ENCODE measurements at regions not wholly inside any gene's neighbourhood (a gene's known extent, or its start where the extent isn't known, plus 50 kb on each side); places are given as distances from the start of the nearest gene placed in this dataset.

DNA sequence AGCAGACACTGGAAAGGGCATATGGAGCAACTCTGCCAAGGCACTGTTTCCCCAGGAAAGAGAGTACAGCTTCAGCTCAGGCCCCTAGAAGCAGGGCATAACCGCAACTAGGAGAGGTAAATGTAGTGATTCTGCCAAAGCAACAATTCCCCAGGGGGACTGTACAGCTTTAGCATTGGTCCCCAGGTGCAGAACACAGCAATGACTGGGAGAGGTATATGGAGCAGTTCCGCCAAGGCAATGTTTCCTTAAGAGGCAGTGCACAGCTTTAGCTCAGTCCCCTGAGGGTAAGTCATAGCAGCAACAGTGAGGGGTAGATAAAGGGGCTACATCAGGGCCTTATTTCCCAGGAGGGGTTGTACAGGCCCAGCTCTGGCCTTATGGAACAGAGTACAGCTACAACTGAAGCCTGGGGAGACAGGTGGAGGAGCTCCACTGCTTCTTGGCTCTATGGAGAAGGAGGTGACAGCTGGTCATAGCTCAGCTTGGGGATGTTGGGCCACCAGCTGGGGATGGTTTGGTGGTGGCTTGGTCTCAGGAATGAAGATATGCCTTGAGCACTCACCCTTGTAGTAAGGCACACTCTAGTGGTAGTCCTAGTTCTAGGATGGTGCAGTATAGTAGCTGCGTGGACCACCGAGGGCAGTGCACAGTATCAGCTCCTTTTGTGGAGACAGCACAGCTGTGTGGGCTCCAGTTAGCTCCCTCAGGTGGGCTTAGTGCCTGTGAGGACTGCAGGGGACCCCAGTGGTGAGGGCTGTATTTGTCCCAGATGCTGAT, 582.7 kb downstream of the PTPRC start:
- Histone ChIP-seq H3K9ac (ENCODE audit: insufficient read depth, low read depth, low read length) (no peak overlapping the region), H2AFZ (ENCODE audit: low read length) (no peak overlapping the region), H3K9me3 (ENCODE audit: low read length) (peaks cover 7% of the 10 kb centered on the region; the same call in 1 of the 2 replicates), H3K27ac (ENCODE audit: extremely low read length, insufficient read depth, low read length) (no peak overlapping the region), H3K79me2 (ENCODE audit: insufficient read depth, low read length) (no peaks in the 10 kb centered on the region), H3K27me3 (ENCODE audit: control insufficient read depth in 1 of 2, insufficient read depth in 2 of 2, low read length in 2 of 2) (no peaks in the 10 kb centered on the region), H3K4me2 (ENCODE audit: low read depth, low read length) (no peak overlapping the region), H3K4me3 (replicated peaks in 1 of 3; ENCODE audit: insufficient read depth in 1 of 3, low read depth in 2 of 3, low read length in 3 of 3) (no peak overlapping the region), H3K4me1 (ENCODE audit: insufficient read depth, low read length) (no peaks in the 10 kb centered on the region), H4K20me1 (ENCODE audit: insufficient read depth, low read length) (no peaks in the 10 kb centered on the region), H3K36me3 (replicated peaks in 1 of 2; ENCODE audit: control insufficient read depth in 1 of 2, insufficient read depth in 2 of 2, low read length in 2 of 2) (no peaks in the 10 kb centered on the region)
- CTCF ChIA-PET (ENCODE audit: low intra/inter-chr PET ratio, low total read pairs): no interaction called here
- intact Hi-C loops (cut with micrococcal nuclease; ENCODE audit: unreplicated experiment) (no loop called here), in situ Hi-C loops (cut with HindIII; ENCODE audit: extremely low pct_ligation_motif_present, low pct_unique_long_range_greater_than_20kb) (no loop called here)
- FAIRE-seq (no peak), DNase-seq (ENCODE audit: low spot score) (no peak), ATAC-seq (no peak)
- 0% methylated on average over 2 of the region's 4 CpGs for WGBS (ENCODE audit: low lambda C conversion rate)
- POLR2A ChIA-PET: no interaction called here
- no TSS peak for BruUV-seq (replicated peaks)
- TF ChIP-seq, protein P1, sequence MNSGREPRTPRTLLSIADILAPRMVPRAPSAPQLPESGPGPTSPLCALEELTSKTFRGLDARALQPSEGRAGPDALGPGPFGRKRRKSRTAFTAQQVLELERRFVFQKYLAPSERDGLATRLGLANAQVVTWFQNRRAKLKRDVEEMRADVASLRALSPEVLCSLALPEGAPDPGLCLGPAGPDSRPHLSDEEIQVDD (CRISPR knock-in tag; IDR thresholded peaks at IDR 0.05; ENCODE audit: borderline replicate concordance): no peak
- TF ChIP-seq, protein P2, sequence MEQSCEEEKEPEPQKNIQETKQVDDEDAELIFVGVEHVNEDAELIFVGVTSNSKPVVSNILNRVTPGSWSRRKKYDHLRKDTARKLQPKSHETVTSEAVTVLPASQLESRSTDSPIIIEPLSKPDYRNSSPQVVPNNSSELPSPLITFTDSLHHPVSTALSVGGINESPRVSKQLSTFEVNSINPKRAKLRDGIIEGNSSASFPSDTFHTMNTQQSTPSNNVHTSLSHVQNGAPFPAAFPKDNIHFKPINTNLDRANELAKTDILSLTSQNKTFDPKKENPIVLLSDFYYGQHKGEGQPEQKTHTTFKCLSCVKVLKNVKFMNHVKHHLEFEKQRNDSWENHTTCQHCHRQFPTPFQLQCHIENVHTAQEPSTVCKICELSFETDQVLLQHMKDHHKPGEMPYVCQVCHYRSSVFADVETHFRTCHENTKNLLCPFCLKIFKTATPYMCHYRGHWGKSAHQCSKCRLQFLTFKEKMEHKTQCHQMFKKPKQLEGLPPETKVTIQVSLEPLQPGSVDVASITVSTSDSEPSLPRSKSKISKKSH (CRISPR knock-in tag; IDR thresholded peaks at IDR 0.05; ENCODE audit: borderline replicate concordance): no peak
- TF ChIP-seq ATAD3A (CRISPR knock-in tag; IDR thresholded peaks at IDR 0.05) (no peak), ZNF333 (CRISPR knock-in tag; IDR thresholded peaks at IDR 0.05; ENCODE audit: borderline replicate concordance) (no peak), MAF1 (CRISPR knock-in tag; IDR thresholded peaks at IDR 0.05; ENCODE audit: borderline replicate concordance) (no peak), ZNF552 (CRISPR knock-in tag; IDR thresholded peaks at IDR 0.05; ENCODE audit: borderline replicate concordance) (no peak), MYC (CRISPR knock-in tag; IDR thresholded peaks at IDR 0.05; ENCODE audit: borderline replicate concordance) (no peak), CBX2 (IDR thresholded peaks at IDR 0.05; ENCODE audit: low read depth, low read length) (no peak), CBX2 (CRISPR knock-in tag; IDR thresholded peaks at IDR 0.05; ENCODE audit: low read depth) (no peak), ZNF260 (CRISPR knock-in tag; IDR thresholded peaks at IDR 0.05; ENCODE audit: borderline replicate concordance, low read depth) (no peak), NR2F2 (IDR thresholded peaks at IDR 0.05; ENCODE audit: borderline replicate concordance, low read depth) (no peak), ARNT (IDR thresholded peaks at IDR 0.05) (no peak)
- TF ChIP-seq, protein P3, sequence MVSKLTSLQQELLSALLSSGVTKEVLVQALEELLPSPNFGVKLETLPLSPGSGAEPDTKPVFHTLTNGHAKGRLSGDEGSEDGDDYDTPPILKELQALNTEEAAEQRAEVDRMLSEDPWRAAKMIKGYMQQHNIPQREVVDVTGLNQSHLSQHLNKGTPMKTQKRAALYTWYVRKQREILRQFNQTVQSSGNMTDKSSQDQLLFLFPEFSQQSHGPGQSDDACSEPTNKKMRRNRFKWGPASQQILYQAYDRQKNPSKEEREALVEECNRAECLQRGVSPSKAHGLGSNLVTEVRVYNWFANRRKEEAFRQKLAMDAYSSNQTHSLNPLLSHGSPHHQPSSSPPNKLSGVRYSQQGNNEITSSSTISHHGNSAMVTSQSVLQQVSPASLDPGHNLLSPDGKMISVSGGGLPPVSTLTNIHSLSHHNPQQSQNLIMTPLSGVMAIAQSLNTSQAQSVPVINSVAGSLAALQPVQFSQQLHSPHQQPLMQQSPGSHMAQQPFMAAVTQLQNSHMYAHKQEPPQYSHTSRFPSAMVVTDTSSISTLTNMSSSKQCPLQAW (CRISPR knock-in tag; IDR thresholded peaks at IDR 0.05): no peak
- TF ChIP-seq, protein P4, sequence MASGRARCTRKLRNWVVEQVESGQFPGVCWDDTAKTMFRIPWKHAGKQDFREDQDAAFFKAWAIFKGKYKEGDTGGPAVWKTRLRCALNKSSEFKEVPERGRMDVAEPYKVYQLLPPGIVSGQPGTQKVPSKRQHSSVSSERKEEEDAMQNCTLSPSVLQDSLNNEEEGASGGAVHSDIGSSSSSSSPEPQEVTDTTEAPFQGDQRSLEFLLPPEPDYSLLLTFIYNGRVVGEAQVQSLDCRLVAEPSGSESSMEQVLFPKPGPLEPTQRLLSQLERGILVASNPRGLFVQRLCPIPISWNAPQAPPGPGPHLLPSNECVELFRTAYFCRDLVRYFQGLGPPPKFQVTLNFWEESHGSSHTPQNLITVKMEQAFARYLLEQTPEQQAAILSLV (CRISPR knock-in tag; IDR thresholded peaks at IDR 0.05; ENCODE audit: borderline replicate concordance): no peak
- TF ChIP-seq, protein P5, sequence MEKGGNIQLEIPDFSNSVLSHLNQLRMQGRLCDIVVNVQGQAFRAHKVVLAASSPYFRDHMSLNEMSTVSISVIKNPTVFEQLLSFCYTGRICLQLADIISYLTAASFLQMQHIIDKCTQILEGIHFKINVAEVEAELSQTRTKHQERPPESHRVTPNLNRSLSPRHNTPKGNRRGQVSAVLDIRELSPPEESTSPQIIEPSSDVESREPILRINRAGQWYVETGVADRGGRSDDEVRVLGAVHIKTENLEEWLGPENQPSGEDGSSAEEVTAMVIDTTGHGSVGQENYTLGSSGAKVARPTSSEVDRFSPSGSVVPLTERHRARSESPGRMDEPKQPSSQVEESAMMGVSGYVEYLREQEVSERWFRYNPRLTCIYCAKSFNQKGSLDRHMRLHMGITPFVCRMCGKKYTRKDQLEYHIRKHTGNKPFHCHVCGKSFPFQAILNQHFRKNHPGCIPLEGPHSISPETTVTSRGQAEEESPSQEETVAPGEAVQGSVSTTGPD (CRISPR knock-in tag; IDR thresholded peaks at IDR 0.05): no peak
- TF ChIP-seq, protein P6, sequence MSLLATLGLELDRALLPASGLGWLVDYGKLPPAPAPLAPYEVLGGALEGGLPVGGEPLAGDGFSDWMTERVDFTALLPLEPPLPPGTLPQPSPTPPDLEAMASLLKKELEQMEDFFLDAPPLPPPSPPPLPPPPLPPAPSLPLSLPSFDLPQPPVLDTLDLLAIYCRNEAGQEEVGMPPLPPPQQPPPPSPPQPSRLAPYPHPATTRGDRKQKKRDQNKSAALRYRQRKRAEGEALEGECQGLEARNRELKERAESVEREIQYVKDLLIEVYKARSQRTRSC (CRISPR knock-in tag; IDR thresholded peaks at IDR 0.05; ENCODE audit: low read depth): no peak
